HUDEP-2 (cell line): ENCODE measurements at regions not wholly inside any gene's neighbourhood (a gene's known extent, or its start where the extent isn't known, plus 50 kb on each side); places are given as distances from the start of the nearest gene placed in this dataset.

Experiments
- DNase-seq, 76 experiments: peaks; one replicate each; lab custom pipeline; 2025; ENCODE audit not compliant: unreplicated experiment in 76 of 76; lab: John Stamatoyannopoulos, UW

DNA sequence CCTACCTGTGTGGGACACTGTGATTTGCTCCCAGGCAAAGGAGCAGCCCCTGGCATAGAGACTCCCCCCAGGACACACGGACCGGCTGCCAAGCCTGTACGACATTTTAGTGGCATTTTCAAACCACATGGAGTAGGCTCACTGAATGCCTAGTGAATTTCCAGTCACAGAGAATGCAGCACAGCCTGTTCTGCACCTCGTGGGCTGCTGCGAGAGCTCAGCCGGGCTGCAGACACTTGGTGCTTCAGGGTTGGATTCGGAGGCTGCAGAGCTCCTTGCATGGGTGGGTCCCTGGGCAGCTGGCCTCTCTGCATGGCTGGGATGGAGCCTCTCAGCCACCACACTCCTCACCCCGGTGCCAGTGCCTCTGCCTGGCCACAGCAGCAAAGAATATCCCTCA, 51.2 kb upstream of the HNF1B start:
- DNase-seq: no peak
